Right lobe of liver (tissue), 4 donors: ENCODE measurements at regions not wholly inside any gene's neighbourhood (a gene's known extent, or its start where the extent isn't known, plus 50 kb on each side); places are given as distances from the start of the nearest gene placed in this dataset.

Experiments used
- CTCF ChIP-seq, 4 donors: fragments of 200-600 bp in 3 of 4; fragments of 450-650 bp in 1 of 4; IDR thresholded peaks; one replicate each; pipeline versions ENCODE4 v1.5.1 to v1.8.0; 2016 to 2022; ENCODE audit warnings: antibody characterized with exemption in 4 of 4, mild to moderate bottlenecking in 2 of 4
- POLR2A ChIP-seq: fragments of 450-650 bp; IDR thresholded peaks from one replicate; pipeline ENCODE4 v1.6.1; 2017; ENCODE audit warnings: antibody characterized with exemption, mild to moderate bottlenecking
- donor health status: DM: no; HTN: no; CAD: no.
- donor health status: DM: no; HTN: no; CAD: no.
- donor health status: DM: no; HTN: yes; CAD: no.

GRCh38 chr2:39492716-39493115 is 55.6 kb upstream of the MAP4K3 start:
- no peak for TF ChIP-seq CTCF (IDR thresholded peaks at IDR 0.05)
- TF ChIP-seq POLR2A: no peak
